BJ (cell line): ENCODE measurements at regions not wholly inside any gene's neighbourhood (a gene's known extent, or its start where the extent isn't known, plus 50 kb on each side); places are given as distances from the start of the nearest gene placed in this dataset.
"Not testable (repeated sequence)": the region's sequence is repeated elsewhere in the genome, so short reads cannot be mapped to it uniquely, and the experiment has no call there.

ENCODE experiments used
- CTCF ChIA-PET: fragments of 350-600 bp; formaldehyde crosslinking; extraction: SDS; loops from one replicate; lab custom pipeline; 2021; ENCODE audit warnings: antibody characterized with exemption, inconsistent platforms; lab: Yijun Ruan, JAX
- POLR2A ChIA-PET: fragments of 300-600 bp; sonication (Branson Sonifier 250); formaldehyde crosslinking; extraction: SDS; loops from one replicate; lab custom pipeline; 2021; ENCODE audit warnings: antibody characterized with exemption; lab: Charles Lee
- DNase-seq: peaks from one replicate; pipeline ENCODE4 v3.0.0-alpha.2; 2011; ENCODE audit warnings: low read depth
- H3K27me3 ChIP-seq: 2 replicates; pipeline ENCODE4 v1.6.0; 2011; ENCODE audit warnings: low read length; ENCODE audit not compliant: control insufficient read depth, insufficient read depth
- H3K36me3 ChIP-seq: 2 replicates; pipeline ENCODE4 v1.5.1; 2011; ENCODE audit warnings: low read length; ENCODE audit not compliant: control insufficient read depth, insufficient read depth
- H3K4me3 ChIP-seq: 2 replicates; pipeline ENCODE4 v1.5.1; 2011; ENCODE audit warnings: low read depth, mild to moderate bottlenecking, control low read depth, low read length
- CTCF ChIP-seq: IDR thresholded peaks from 2 replicates; pipeline ENCODE4 v1.5.1; 2011; ENCODE audit warnings: low read depth, mild to moderate bottlenecking, control low read depth, inconsistent platforms, low read length, moderate library complexity; ENCODE audit not compliant: insufficient read depth

GRCh38 chr4:66367043-66367660 is 696.9 kb upstream of the EPHA5 start:
- no peak for DNase-seq
- TF ChIP-seq CTCF = no peak
- CTCF ChIA-PET = no interaction called here
- H3K4me3 ChIP-seq = no peak overlapping the region
- no peaks in the 10 kb centered on the region for H3K27me3 ChIP-seq
- POLR2A ChIA-PET = no interaction called here
- no peaks in the 10 kb centered on the region for H3K36me3 ChIP-seq

GRCh38 chr4:66360395-66360794 is 690.1 kb upstream of the EPHA5 start:
- H3K27me3 ChIP-seq, H3K4me3 ChIP-seq: not testable (repeated sequence)
- CTCF ChIA-PET = interaction anchor here (1.0 kb wide), 1 partner anchor 44 kb away, joined by 4 read pairs; no protein-coding TSS in a partner anchor

GRCh38 chr4:66357316-66357715 is 687.0 kb upstream of the EPHA5 start:
- TF ChIP-seq CTCF = no peak
- Histone ChIP-seq H3K36me3 (no peaks in the 10 kb centered on the region), H3K4me3 (no peak overlapping the region), H3K27me3 (no peaks in the 10 kb centered on the region)
- DNase-seq = peak; percentile 44
- ChIA-PET POLR2A (no interaction called here), CTCF (no interaction called here)

More at GRCh38 chr4:66360395-66360794, 690.1 kb upstream of the EPHA5 start:
- DNase-seq, H3K36me3 ChIP-seq, POLR2A ChIA-PET: not testable (repeated sequence)

- DNase-seq = no peak
- POLR2A ChIA-PET = no interaction called here
- CTCF ChIA-PET = no interaction called here
- H3K27me3 ChIP-seq = no peaks in the 10 kb centered on the region
- H3K4me3 ChIP-seq = no peak overlapping the region
- no peaks in the 10 kb centered on the region for H3K36me3 ChIP-seq
- TF ChIP-seq CTCF = no peak
Measured at GRCh38 chr4:66355328-66355727, 685.0 kb upstream of the EPHA5 start.

- no peaks in the 10 kb centered on the region for H3K27me3 ChIP-seq
- DNase-seq = no peak
- CTCF ChIA-PET = no interaction called here
- POLR2A ChIA-PET = no interaction called here
- H3K4me3 ChIP-seq = no peak overlapping the region
- H3K36me3 ChIP-seq = no peaks in the 10 kb centered on the region
- no peak for TF ChIP-seq CTCF
Measured at GRCh38 chr4:66351761-66352160, 681.5 kb upstream of the EPHA5 start.
